K562 (cell line): ENCODE measurements at regions not wholly inside any gene's neighbourhood (a gene's known extent, or its start where the extent isn't known, plus 50 kb on each side); places are given as distances from the start of the nearest gene placed in this dataset.
"Not testable (repeated sequence)": the region's sequence is repeated elsewhere in the genome, so short reads cannot be mapped to it uniquely, and the experiment has no call there.

ENCODE experiments used
- ATAC-seq: fragments of 200-7000 bp; cut with Tn5 transposase; 3 replicates; pipeline ENCODE4 v1.9.1; 2020; ENCODE audit warnings: moderate library complexity
- BruUV-seq: library from RNA; stranded (reverse); fragments of 400-500 nt; replicated peaks from 2 replicates; lab custom pipeline; 2021; lab: Mats Ljungman, UMichigan
- CTCF ChIA-PET: fragments of 300-600 bp; formaldehyde crosslinking; extraction: SDS; loops from one replicate; lab custom pipeline; 2021; ENCODE audit warnings: low intra/inter-chr PET ratio; lab: Yijun Ruan, JAX
- POLR2A ChIA-PET: fragments of 300-600, 350-650 bp; sonication (Branson Sonifier 250); formaldehyde crosslinking; extraction: SDS; loops from one replicate; lab custom pipeline; 2021; ENCODE audit warnings: antibody characterized with exemption, inconsistent platforms; lab: Yijun Ruan, JAX
- DNase-seq, 4 experiments: peaks; one replicate each; pipeline versions ENCODE4 v3.0.0 to v3.0.0-alpha.2; 2011 to 2018; ENCODE audit warnings: low spot score in 3 of 4, mixed read lengths in 3 of 4; ENCODE audit errors: extremely low read depth in 1 of 4
- FAIRE-seq: peaks from 2 replicates; lab custom pipeline; 2011; peaks lifted over from hg19 to GRCh38; lab: Jason Lieb, UNC
- H2AFZ ChIP-seq: 2 replicates; pipeline ENCODE4 v1.6.0; 2011; ENCODE audit warnings: low read depth, low read length, control low read depth, inconsistent platforms
- H3K27ac ChIP-seq: fragments of 200-600 bp; 3 replicates; pipeline ENCODE4 v1.8.0; 2011; ENCODE audit warnings: low read depth, mild to moderate bottlenecking, control low read depth, inconsistent platforms, low read length, moderate library complexity, mixed read lengths; ENCODE audit errors: extremely low read depth
- H3K27me3 ChIP-seq, 2 experiments: fragments of 300-600 bp in 1 of 2; 2 replicates in 1 of 2; 3 replicates in 1 of 2; pipeline versions ENCODE4 v1.6.0 to v1.8.0; 2011; ENCODE audit warnings: inconsistent platforms in 2 of 2, low read length in 2 of 2, mild to moderate bottlenecking in 1 of 2, mixed read lengths in 1 of 2, moderate library complexity in 1 of 2; ENCODE audit not compliant: control insufficient read depth in 2 of 2, insufficient read depth in 2 of 2
- H3K36me3 ChIP-seq: fragments of 300-600 bp; 3 replicates; pipeline ENCODE4 v1.8.0; 2011; ENCODE audit warnings: mild to moderate bottlenecking, low read length, inconsistent platforms; ENCODE audit not compliant: control insufficient read depth, insufficient read depth
- H3K4me1 ChIP-seq, 2 experiments: fragments of 200-600 bp in 1 of 2; replicated peaks in 1 of 2; 2 replicates in 1 of 2; 3 replicates in 1 of 2; pipeline versions ENCODE4 v1.5.1 to v1.8.0; 2011; ENCODE audit warnings: inconsistent platforms in 2 of 2, low read length in 2 of 2, mild to moderate bottlenecking in 1 of 2, mixed read lengths in 1 of 2, moderate library complexity in 1 of 2; ENCODE audit not compliant: control insufficient read depth in 2 of 2, insufficient read depth in 2 of 2
- H3K4me2 ChIP-seq: 2 replicates; pipeline ENCODE4 v1.6.1; 2011; ENCODE audit warnings: low read length, control low read depth, inconsistent platforms, mixed read lengths; ENCODE audit not compliant: insufficient read depth
- H3K4me3 ChIP-seq: fragments of 200-600 bp; sonication (generic), shearing (Covaris generic); 2 replicates; pipeline ENCODE4 v1.5.1; 2016; ENCODE audit warnings: control low read depth, inconsistent platforms
- H3K79me2 ChIP-seq: fragments of 200-600 bp; 3 replicates; pipeline ENCODE4 v1.8.0; 2011; ENCODE audit warnings: low read length, inconsistent platforms; ENCODE audit not compliant: control insufficient read depth, insufficient read depth
- H3K9ac ChIP-seq, 2 experiments: 2 replicates each; pipeline versions ENCODE4 v1.6.0 to v1.6.1; 2011; ENCODE audit warnings: low read depth in 2 of 2, low read length in 2 of 2, control low read depth in 1 of 2, inconsistent platforms in 1 of 2, mild to moderate bottlenecking in 1 of 2, mixed read lengths in 1 of 2; ENCODE audit not compliant: insufficient read depth in 1 of 2
- H3K9me1 ChIP-seq: one replicate; pipeline ENCODE4 v1.6.0; 2011; ENCODE audit warnings: inconsistent platforms, mild to moderate bottlenecking, low read length, moderate library complexity; ENCODE audit not compliant: control insufficient read depth, insufficient read depth
- H3K9me3 ChIP-seq: replicated peaks from 2 replicates; pipeline ENCODE4 v1.5.1; 2011; ENCODE audit warnings: low read depth, low read length, inconsistent platforms; ENCODE audit not compliant: control insufficient read depth, insufficient read depth
- H4K20me1 ChIP-seq: replicated peaks from 2 replicates; pipeline ENCODE4 v1.6.1; 2011; ENCODE audit warnings: low read length, inconsistent platforms, mixed read lengths; ENCODE audit not compliant: control insufficient read depth, insufficient read depth
- NFE2L1 ChIP-seq: fragments of 450-650 bp; IDR thresholded peaks from 2 replicates; pipeline ENCODE4 v1.6.1; 2016; ENCODE audit warnings: missing genetic modification characterization, low read depth, mild to moderate bottlenecking, missing compliant biosample characterization, moderate library complexity, borderline replicate concordance
- ZZZ3 ChIP-seq: fragments of 450-650 bp; IDR thresholded peaks from 2 replicates; pipeline ENCODE4 v1.6.1; 2016; ENCODE audit warnings: antibody characterized with exemption, mild to moderate bottlenecking, moderate library complexity
- WGBS: fragments of 100-300 bp; shearing (Covaris generic); methylation state at CpG from one replicate; pipeline ENCODE4 v1.1.6; 2016; ENCODE audit warnings: low coverage, mixed read lengths; ENCODE audit not compliant: insufficient coverage; ENCODE audit errors: missing lambda C conversion rate; 5-methylcytosine and 5-hydroxymethylcytosine counted together
- in situ Hi-C: fragments of 300-500 bp; cut with MboI; formaldehyde crosslinking; loops from 4 replicates; pipeline ENCODE4 v1.15.0; 2018; ENCODE audit warnings: inconsistent platforms, mixed read lengths
- intact Hi-C: fragments of 100-400 bp; cut with micrococcal nuclease; formaldehyde crosslinking; loops from 2 replicates; pipeline ENCODE4 v1.14.2; 2022
- TF ChIP-seq, protein P1 (sequence below): fragments of 450-650 bp; IDR thresholded peaks from 2 replicates; pipeline ENCODE4 v1.6.1; 2016; ENCODE audit warnings: low read depth

GRCh38 chr7:112981966-112982365, 104.7 kb downstream of the GPR85 start (continued):
- TF ChIP-seq, protein P1, sequence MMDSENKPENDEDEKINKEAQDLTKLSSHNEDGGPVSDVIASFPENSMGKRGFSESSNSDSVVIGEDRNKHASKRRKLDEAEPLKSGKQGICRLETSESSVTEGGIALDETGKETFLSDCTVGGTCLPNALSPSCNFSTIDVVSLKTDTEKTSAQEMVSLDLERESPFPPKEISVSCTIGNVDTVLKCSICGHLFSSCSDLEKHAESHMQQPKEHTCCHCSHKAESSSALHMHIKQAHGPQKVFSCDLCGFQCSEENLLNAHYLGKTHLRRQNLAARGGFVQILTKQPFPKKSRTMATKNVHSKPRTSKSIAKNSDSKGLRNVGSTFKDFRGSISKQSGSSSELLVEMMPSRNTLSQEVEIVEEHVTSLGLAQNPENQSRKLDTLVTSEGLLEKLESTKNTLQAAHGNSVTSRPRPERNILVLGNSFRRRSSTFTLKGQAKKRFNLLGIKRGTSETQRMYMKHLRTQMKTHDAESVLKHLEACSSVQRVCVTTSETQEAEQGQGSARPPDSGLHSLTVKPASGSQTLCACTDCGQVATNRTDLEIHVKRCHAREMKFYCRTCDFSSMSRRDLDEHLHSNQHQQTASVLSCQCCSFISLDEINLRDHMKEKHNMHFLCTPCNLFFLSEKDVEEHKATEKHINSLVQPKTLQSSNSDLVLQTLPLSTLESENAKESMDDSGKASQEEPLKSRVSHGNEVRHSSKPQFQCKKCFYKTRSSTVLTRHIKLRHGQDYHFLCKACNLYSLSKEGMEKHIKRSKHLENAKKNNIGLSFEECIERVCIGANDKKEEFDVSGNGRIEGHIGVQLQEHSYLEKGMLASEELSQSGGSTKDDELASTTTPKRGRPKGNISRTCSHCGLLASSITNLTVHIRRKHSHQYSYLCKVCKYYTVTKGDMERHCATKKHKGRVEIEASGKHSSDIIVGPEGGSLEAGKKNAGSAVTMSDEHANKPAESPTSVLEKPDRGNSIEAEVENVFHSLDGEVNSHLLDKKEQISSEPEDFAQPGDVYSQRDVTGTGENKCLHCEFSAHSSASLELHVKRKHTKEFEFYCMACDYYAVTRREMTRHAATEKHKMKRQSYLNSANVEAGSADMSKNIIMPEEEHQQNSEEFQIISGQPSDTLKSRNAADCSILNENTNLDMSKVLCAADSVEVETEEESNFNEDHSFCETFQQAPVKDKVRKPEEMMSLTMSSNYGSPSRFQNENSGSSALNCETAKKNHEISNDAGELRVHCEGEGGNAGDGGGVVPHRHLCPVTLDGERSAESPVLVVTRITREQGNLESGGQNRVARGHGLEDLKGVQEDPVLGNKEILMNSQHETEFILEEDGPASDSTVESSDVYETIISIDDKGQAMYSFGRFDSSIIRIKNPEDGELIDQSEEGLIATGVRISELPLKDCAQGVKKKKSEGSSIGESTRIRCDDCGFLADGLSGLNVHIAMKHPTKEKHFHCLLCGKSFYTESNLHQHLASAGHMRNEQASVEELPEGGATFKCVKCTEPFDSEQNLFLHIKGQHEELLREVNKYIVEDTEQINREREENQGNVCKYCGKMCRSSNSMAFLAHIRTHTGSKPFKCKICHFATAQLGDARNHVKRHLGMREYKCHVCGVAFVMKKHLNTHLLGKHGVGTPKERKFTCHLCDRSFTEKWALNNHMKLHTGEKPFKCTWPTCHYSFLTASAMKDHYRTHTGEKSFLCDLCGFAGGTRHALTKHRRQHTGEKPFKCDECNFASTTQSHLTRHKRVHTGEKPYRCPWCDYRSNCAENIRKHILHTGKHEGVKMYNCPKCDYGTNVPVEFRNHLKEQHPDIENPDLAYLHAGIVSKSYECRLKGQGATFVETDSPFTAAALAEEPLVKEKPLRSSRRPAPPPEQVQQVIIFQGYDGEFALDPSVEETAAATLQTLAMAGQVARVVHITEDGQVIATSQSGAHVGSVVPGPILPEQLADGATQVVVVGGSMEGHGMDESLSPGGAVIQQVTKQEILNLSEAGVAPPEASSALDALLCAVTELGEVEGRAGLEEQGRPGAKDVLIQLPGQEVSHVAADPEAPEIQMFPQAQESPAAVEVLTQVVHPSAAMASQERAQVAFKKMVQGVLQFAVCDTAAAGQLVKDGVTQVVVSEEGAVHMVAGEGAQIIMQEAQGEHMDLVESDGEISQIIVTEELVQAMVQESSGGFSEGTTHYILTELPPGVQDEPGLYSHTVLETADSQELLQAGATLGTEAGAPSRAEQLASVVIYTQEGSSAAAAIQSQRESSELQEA: no peak
- TF ChIP-seq ZZZ3 (no peak), NFE2L1 (tag) (no peak)

- H3K27ac ChIP-seq, BruUV-seq, H3K4me2 ChIP-seq, H3K9me1 ChIP-seq, intact Hi-C loops, H3K27me3 ChIP-seq, POLR2A ChIA-PET, H3K9ac ChIP-seq, H3K4me3 ChIP-seq, H3K36me3 ChIP-seq, H3K4me1 ChIP-seq, H4K20me1 ChIP-seq, ATAC-seq, H2AFZ ChIP-seq, FAIRE-seq, CTCF ChIA-PET, H3K9me3 ChIP-seq, H3K79me2 ChIP-seq, DNase-seq: not testable (repeated sequence)
- WGBS: 5% methylated on average over 2 of the region's 3 CpGs
- in situ Hi-C loops: loop anchor here (5.0 kb wide), 1 partner anchor 523 kb away; no protein-coding TSS in a partner anchor
These were observed 107.6 kb downstream of the GPR85 start for GRCh38 chr7:112979055-112979454.

DNA sequence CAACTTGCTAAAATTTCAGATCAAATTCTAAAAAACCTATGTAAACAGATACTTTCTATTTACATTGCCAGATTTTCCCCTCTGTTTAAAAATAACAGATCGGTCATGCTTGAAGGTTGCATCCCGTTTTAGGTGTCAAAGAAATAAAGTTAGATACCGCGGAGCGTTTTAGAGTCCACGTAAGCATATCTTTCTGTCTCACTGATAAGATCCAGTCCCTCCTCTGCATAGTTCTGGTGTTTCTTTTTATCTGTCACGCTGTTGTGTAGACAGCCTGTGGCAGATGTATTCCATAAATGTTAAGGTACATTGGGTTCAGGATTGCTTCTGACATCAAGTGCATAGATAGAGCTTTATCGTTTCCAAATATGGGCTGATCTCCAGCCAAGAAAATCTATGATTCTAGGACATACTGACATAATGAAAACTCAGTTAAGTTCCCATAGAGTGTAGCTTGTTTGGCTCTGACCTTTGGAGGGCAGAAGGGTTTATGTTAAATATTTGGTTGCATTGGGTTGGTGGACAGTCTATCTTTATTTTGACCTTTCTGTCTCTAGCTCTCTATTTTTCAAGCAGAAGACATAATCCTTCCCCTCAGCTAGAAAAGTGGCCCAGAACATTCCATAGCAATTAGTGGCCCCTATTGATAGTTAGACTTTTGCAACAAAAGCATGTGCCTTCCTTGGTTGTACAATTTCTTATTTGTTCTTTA, 109.2 kb downstream of the GPR85 start:
- H3K27me3 ChIP-seq, intact Hi-C loops, H3K36me3 ChIP-seq, H3K79me2 ChIP-seq, H3K27ac ChIP-seq, H3K9me3 ChIP-seq, H4K20me1 ChIP-seq, FAIRE-seq, CTCF ChIA-PET, H3K4me2 ChIP-seq, H2AFZ ChIP-seq, H3K9me1 ChIP-seq, BruUV-seq, ATAC-seq, H3K9ac ChIP-seq, POLR2A ChIA-PET, H3K4me1 ChIP-seq, DNase-seq, H3K4me3 ChIP-seq: not testable (repeated sequence)
- in situ Hi-C loops: loop anchor here (5.0 kb wide), 1 partner anchor 525 kb away; no protein-coding TSS in a partner anchor
- WGBS: 14% methylated on average over 4 of the region's 8 CpGs
